Naive thymus-derived CD4-positive, alpha-beta T cell (primary cell): ENCODE measurements at regions not wholly inside any gene's neighbourhood (a gene's known extent, or its start where the extent isn't known, plus 50 kb on each side); places are given as distances from the start of the nearest gene placed in this dataset.

ENCODE experiments used
- ATAC-seq: fragments of 150-1000 bp; cut with Tn5 transposase; 2 replicates; pipeline ENCODE4 v1.10.0; 2021; ENCODE audit warnings: mild to moderate bottlenecking, moderate library complexity
- CTCF ChIA-PET: fragments of 350-600 bp; sonication (Branson Sonifier 250); formaldehyde crosslinking; loops from one replicate; lab custom pipeline; 2021; ENCODE audit warnings: antibody characterized with exemption; lab: Charles Lee
- POLR2A ChIA-PET: fragments of 350-600 bp; sonication (Branson Sonifier 250); formaldehyde crosslinking; loops from one replicate; lab custom pipeline; 2021; ENCODE audit warnings: antibody characterized with exemption, inconsistent platforms; lab: Charles Lee
- DNase-seq, 9 donors: peaks; one replicate each; pipeline versions ENCODE4 v3.0.0 to v3.0.0-alpha.2; 2020 to 2022; ENCODE audit warnings: mixed read lengths in 1 of 9
- H3K27ac ChIP-seq: one replicate; pipeline ENCODE4 v1.7.0; 2013; ENCODE audit warnings: mild to moderate bottlenecking, low read depth, low read length, moderate library complexity
- H3K27me3 ChIP-seq, 2 donors: one replicate each; pipeline ENCODE4 v1.7.0; 2013; ENCODE audit warnings: low read length in 2 of 2, mild to moderate bottlenecking in 2 of 2, moderate library complexity in 2 of 2; ENCODE audit not compliant: control insufficient read depth in 2 of 2, insufficient read depth in 2 of 2
- H3K36me3 ChIP-seq, 3 experiments: 1 replicate in 2 of 3; 2 replicates in 1 of 3; pipeline ENCODE4 v1.7.0; 2013; ENCODE audit warnings: low read length in 3 of 3, mild to moderate bottlenecking in 3 of 3, moderate library complexity in 1 of 3; ENCODE audit not compliant: insufficient read depth in 3 of 3, control insufficient read depth in 2 of 3
- H3K4me1 ChIP-seq, 2 donors: one replicate each; pipeline ENCODE4 v1.7.0; 2013; ENCODE audit warnings: low read length in 2 of 2, mild to moderate bottlenecking in 2 of 2, moderate library complexity in 1 of 2; ENCODE audit not compliant: control insufficient read depth in 2 of 2, insufficient read depth in 2 of 2
- H3K4me3 ChIP-seq: 2 replicates; pipeline ENCODE4 v1.7.0; 2013; ENCODE audit warnings: mild to moderate bottlenecking, low read length
- H3K9me3 ChIP-seq, 3 experiments: 1 replicate in 2 of 3; 2 replicates in 1 of 3; pipeline ENCODE4 v1.7.0; 2013; ENCODE audit warnings: low read length in 3 of 3; ENCODE audit not compliant: control insufficient read depth in 2 of 3
- H3K27ac Mint-ChIP-seq, 9 donors: one replicate each; pipeline ENCODE4 v1.8.0; 2020 to 2022; ENCODE audit warnings: mixed read lengths in 9 of 9, mild to moderate bottlenecking in 8 of 9, moderate library complexity in 5 of 9, inconsistent platforms in 2 of 9
- H3K27me3 Mint-ChIP-seq, 5 donors: one replicate each; pipeline ENCODE4 v1.8.0; 2021 to 2022; ENCODE audit warnings: mixed read lengths in 5 of 5, mild to moderate bottlenecking in 1 of 5
- H3K36me3 Mint-ChIP-seq, 5 donors: one replicate each; pipeline ENCODE4 v1.8.0; 2020 to 2022; ENCODE audit warnings: mixed read lengths in 5 of 5, mild to moderate bottlenecking in 3 of 5, inconsistent platforms in 1 of 5
- H3K4me1 Mint-ChIP-seq, 7 donors: one replicate each; pipeline ENCODE4 v1.8.0; 2020 to 2022; ENCODE audit warnings: mixed read lengths in 7 of 7, mild to moderate bottlenecking in 3 of 7, inconsistent platforms in 1 of 7
- H3K4me3 Mint-ChIP-seq, 10 donors: one replicate each; pipeline ENCODE4 v1.8.0; 2020 to 2022; ENCODE audit warnings: mild to moderate bottlenecking in 10 of 10, mixed read lengths in 10 of 10, moderate library complexity in 6 of 10, inconsistent platforms in 2 of 10
- H3K9me3 Mint-ChIP-seq, 11 donors: one replicate each; pipeline ENCODE4 v1.8.0; 2020 to 2022; ENCODE audit warnings: mixed read lengths in 11 of 11, mild to moderate bottlenecking in 4 of 11, inconsistent platforms in 1 of 11, moderate library complexity in 1 of 11
- intact Hi-C, 2 donors: fragments of 100-400 bp; cut with micrococcal nuclease; formaldehyde crosslinking; loops; one replicate each; pipeline ENCODE4 v1.15.1; 2023

- ATAC-seq (no peak), DNase-seq (no peak)
- no peaks in the 10 kb centered on the region for H3K9me3 ChIP-seq
- Mint-ChIP-seq H3K4me1 (no peaks in the 10 kb centered on the region), H3K27me3 (no peaks in the 10 kb centered on the region), H3K27ac (no peak overlapping the region), H3K4me3 (no peak overlapping the region), H3K9me3 (peaks cover 0 to 47% (median 19%) of the 10 kb centered on the region in 11 donors), H3K36me3 (no peaks in the 10 kb centered on the region)
- H3K4me1 ChIP-seq: no peaks in the 10 kb centered on the region
- intact Hi-C loops: no loop called here
- ChIA-PET POLR2A (no interaction called here), CTCF (no interaction called here)
- no peaks in the 10 kb centered on the region for H3K36me3 ChIP-seq
- H3K4me3 ChIP-seq: no peak overlapping the region
- H3K27me3 ChIP-seq: no peaks in the 10 kb centered on the region
- no peak overlapping the region for H3K27ac ChIP-seq
Measured at GRCh38 chr14:28119849-28120248, 646.7 kb upstream of the FOXG1 start.

DNA sequence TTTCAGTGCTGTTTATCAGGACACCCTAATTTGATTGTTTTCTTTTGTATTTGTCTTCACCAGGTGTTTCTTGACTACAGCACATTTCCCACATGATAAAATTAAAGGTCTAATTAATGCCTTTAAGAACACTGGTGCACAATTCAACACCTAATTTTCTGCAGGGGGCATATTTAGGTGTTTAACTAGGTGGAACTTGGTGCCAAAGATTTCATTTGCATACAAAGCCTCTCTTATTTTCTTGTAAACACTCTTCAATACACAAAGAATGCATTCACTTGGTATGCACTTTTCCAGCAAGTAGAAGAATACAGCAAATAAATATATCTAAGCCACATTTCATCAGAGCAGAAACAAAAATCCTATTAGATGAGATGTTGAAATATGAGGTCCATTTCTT lies 646.2 kb upstream of the FOXG1 start:
- peaks cover 0 to 44% (median 16%) of the 10 kb centered on the region in 11 donors for H3K9me3 Mint-ChIP-seq
- CTCF ChIA-PET: no interaction called here
- Histone ChIP-seq H3K27ac (no peak overlapping the region), H3K9me3 (no peaks in the 10 kb centered on the region), H3K4me1 (no peaks in the 10 kb centered on the region), H3K27me3 (no peaks in the 10 kb centered on the region), H3K4me3 (no peak overlapping the region), H3K36me3 (no peaks in the 10 kb centered on the region)
- H3K27ac Mint-ChIP-seq: no peak overlapping the region
- no peak for DNase-seq
- no peaks in the 10 kb centered on the region for H3K36me3 Mint-ChIP-seq
- no peaks in the 10 kb centered on the region for H3K4me1 Mint-ChIP-seq
- POLR2A ChIA-PET: no interaction called here
- intact Hi-C loops: no loop called here
- H3K27me3 Mint-ChIP-seq: no peaks in the 10 kb centered on the region
- ATAC-seq: no peak
- no peak overlapping the region for H3K4me3 Mint-ChIP-seq

DNA sequence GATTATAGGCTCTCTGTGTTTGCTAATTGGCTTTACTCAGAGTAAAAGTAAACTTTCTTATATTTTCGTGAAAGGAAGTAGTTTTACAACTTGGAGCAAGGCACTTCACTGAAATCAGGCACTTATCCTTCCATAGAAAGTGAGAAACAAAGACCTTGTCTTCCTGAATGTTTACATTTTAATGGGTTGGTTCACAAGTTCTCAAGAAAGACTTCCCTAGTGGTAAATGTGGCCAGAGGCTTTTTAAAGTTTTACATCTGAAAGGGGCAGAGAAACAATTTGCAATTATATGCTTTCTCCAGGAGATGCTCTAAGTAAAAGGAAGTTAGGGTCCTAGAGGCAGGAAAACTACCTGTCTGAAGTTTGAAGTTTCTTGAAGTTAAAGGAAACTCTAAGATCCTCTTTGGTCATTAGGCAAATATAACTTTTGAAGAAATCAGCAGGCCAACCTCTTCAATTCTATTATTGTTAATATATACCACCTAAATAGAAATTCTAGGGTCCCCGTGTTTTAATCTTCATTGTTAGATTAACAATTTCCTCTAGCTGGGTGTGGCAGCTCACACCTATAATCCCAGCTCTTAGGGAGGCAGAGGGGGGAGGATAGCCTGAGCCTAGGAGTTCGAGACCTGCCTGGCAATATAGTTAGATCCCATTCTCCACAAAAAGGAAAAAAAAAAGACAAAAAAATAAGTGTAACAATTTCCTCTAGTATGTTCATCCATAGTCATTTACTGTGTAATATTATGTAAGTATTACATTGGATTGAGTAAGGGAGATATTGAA lies 644.9 kb upstream of the FOXG1 start:
- Histone ChIP-seq H3K4me3 (no peak overlapping the region), H3K27ac (no peak overlapping the region), H3K9me3 (no peaks in the 10 kb centered on the region), H3K36me3 (no peaks in the 10 kb centered on the region), H3K4me1 (no peaks in the 10 kb centered on the region), H3K27me3 (no peaks in the 10 kb centered on the region)
- ATAC-seq: no peak
- intact Hi-C loops: no loop called here
- no peaks in the 10 kb centered on the region for H3K36me3 Mint-ChIP-seq
- H3K27ac Mint-ChIP-seq: no peak overlapping the region
- H3K27me3 Mint-ChIP-seq: no peaks in the 10 kb centered on the region
- CTCF ChIA-PET: no interaction called here
- no peak for DNase-seq
- H3K4me3 Mint-ChIP-seq: no peak overlapping the region
- peaks cover 0 to 45% (median 16%) of the 10 kb centered on the region in 11 donors for H3K9me3 Mint-ChIP-seq
- POLR2A ChIA-PET: no interaction called here
- H3K4me1 Mint-ChIP-seq: no peaks in the 10 kb centered on the region

DNA sequence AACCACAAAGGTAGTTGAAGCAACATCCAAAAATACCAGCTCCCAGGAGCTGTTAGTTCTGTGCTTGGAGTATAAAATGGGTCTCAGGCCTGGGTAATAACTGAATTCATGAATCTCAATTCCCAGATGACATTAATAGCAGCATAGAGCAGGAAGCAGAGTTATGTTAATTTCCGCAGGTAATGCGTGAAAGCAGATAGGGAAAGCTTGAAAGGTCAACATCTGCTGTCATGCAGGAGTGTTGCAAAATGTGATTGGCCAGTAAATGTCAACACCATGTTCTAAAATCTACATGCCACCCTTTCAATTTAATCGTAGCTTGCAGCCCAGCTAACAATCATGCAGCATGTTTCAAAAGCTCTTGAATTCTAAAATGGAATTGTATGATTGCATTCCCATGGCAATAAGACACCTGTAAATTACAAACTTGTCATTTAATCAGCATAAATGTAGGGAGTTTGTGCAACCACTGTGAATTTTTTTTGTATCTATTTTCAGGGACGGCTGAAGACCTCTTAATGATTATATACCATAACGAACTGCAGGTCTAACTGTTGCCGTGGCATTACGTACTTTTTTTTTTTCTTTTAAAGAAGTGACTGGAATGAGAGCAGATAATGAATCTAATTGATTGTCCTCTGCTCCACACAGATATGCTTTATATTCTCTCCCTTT lies 635.8 kb upstream of the FOXG1 start:
- no peaks in the 10 kb centered on the region for H3K4me1 ChIP-seq
- ChIA-PET POLR2A (no interaction called here), CTCF (no interaction called here)
- Mint-ChIP-seq H3K4me3 (no peak overlapping the region), H3K4me1 (no peaks in the 10 kb centered on the region), H3K27me3 (no peaks in the 10 kb centered on the region), H3K9me3 (peaks cover 2 to 35% (median 13%) of the 10 kb centered on the region in 11 donors), H3K36me3 (no peaks in the 10 kb centered on the region), H3K27ac (no peak overlapping the region)
- no peaks in the 10 kb centered on the region for H3K36me3 ChIP-seq
- no peak overlapping the region for H3K27ac ChIP-seq
- no peak overlapping the region for H3K4me3 ChIP-seq
- H3K9me3 ChIP-seq: peaks cover 0 to 3% (median 0%) of the 10 kb centered on the region in 3 experiments
- intact Hi-C loops: no loop called here
- no peaks in the 10 kb centered on the region for H3K27me3 ChIP-seq
- ATAC-seq (no peak), DNase-seq (no peak)

GRCh38 chr14:28138341-28138740 lies 628.2 kb upstream of the FOXG1 start:
- H3K4me1 ChIP-seq: no peaks in the 10 kb centered on the region
- no peak overlapping the region for H3K4me3 ChIP-seq
- H3K27me3 Mint-ChIP-seq: no peaks in the 10 kb centered on the region
- DNase-seq (no peak), ATAC-seq (no peak)
- H3K36me3 ChIP-seq: no peaks in the 10 kb centered on the region
- no peak overlapping the region for H3K27ac ChIP-seq
- ChIA-PET POLR2A (no interaction called here), CTCF (no interaction called here)
- H3K27ac Mint-ChIP-seq: no peak overlapping the region
- H3K9me3 Mint-ChIP-seq: peaks cover 0 to 22% (median 11%) of the 10 kb centered on the region in 11 donors
- H3K4me3 Mint-ChIP-seq: no peak overlapping the region
- no peaks in the 10 kb centered on the region for H3K27me3 ChIP-seq
- H3K4me1 Mint-ChIP-seq: no peaks in the 10 kb centered on the region
- intact Hi-C loops: no loop called here
- H3K9me3 ChIP-seq: no peaks in the 10 kb centered on the region
- H3K36me3 Mint-ChIP-seq: no peaks in the 10 kb centered on the region

DNA sequence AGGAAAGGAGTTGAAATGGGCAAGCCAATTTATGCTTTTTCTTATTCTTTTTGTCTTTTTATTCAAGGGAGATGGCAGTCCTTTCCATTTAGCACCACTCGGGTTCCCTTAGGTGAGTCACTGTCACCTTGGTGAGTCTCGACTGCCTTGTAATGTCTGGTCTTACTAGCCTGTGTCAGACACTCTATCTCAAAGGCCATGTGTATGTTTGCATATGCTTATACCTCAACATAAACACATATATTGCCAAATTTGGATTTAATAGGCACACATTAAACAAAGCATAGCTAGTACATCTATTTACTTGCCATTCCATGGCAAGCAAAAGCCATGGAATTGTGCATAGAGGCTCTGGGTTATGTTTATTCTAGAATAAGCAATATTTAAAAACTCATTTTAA lies 624.9 kb upstream of the FOXG1 start:
- intact Hi-C loops: no loop called here
- no peaks in the 10 kb centered on the region for H3K4me1 ChIP-seq
- peaks cover 0 to 12% (median 6%) of the 10 kb centered on the region in 11 donors for H3K9me3 Mint-ChIP-seq

More for the DNA sequence above, 624.9 kb upstream of the FOXG1 start:
- H3K27ac Mint-ChIP-seq: no peak overlapping the region
- ChIA-PET CTCF (no interaction called here), POLR2A (no interaction called here)
- H3K36me3 ChIP-seq: no peaks in the 10 kb centered on the region
- no peak overlapping the region for H3K4me3 Mint-ChIP-seq
- H3K27ac ChIP-seq: no peak overlapping the region
- H3K4me1 Mint-ChIP-seq: no peaks in the 10 kb centered on the region
- H3K9me3 ChIP-seq: no peaks in the 10 kb centered on the region
- no peaks in the 10 kb centered on the region for H3K36me3 Mint-ChIP-seq
- no peaks in the 10 kb centered on the region for H3K27me3 Mint-ChIP-seq
- no peak for ATAC-seq
- DNase-seq: no peak
- H3K27me3 ChIP-seq: no peaks in the 10 kb centered on the region
- no peak overlapping the region for H3K4me3 ChIP-seq
